HG02763 (cell line): ENCODE measurements at regions not wholly inside any gene's neighbourhood (a gene's known extent, or its start where the extent isn't known, plus 50 kb on each side); places are given as distances from the start of the nearest gene placed in this dataset.
A peak's percentile ranks its signal among the peaks of the same experiment; 100 is the strongest.

Experiments used
- ATAC-seq: cut with Tn5 transposase; IDR thresholded peaks from one replicate; pipeline ENCODE4 v1.9.1; 2021; ENCODE audit warnings: mild to moderate bottlenecking, moderate library complexity; ENCODE audit not compliant: unreplicated experiment

GRCh38 chr12:131607658-131608447, 103.0 kb upstream of the SFSWAP start:
- peak; percentile 77 for ATAC-seq

GRCh38 chr12:131608740-131609690, 101.9 kb upstream of the SFSWAP start:
- no peak for ATAC-seq

GRCh38 chr12:131609762-131610161, 101.1 kb upstream of the SFSWAP start:
- no peak for ATAC-seq

- ATAC-seq: no peak
These were observed 100.7 kb upstream of the SFSWAP start for GRCh38 chr12:131610181-131610580.

GRCh38 chr12:131610891-131611290, 100.0 kb upstream of the SFSWAP start:
- no peak for ATAC-seq

GRCh38 chr12:131611416-131612091, 99.3 kb upstream of the SFSWAP start:
- ATAC-seq: no peak

- no peak for ATAC-seq
These were observed 98.7 kb upstream of the SFSWAP start for GRCh38 chr12:131612092-131612755.

- no peak for ATAC-seq
These were observed 97.7 kb upstream of the SFSWAP start for GRCh38 chr12:131613186-131613585.

- ATAC-seq: no peak
These were observed 97.2 kb upstream of the SFSWAP start for GRCh38 chr12:131613678-131614077.

- ATAC-seq: no peak
These were observed 95.4 kb upstream of the SFSWAP start for GRCh38 chr12:131615326-131616042.

GRCh38 chr12:131616043-131616700, 94.7 kb upstream of the SFSWAP start:
- ATAC-seq: no peak

GRCh38 chr12:131616738-131617137, 94.2 kb upstream of the SFSWAP start:
- ATAC-seq: no peak

GRCh38 chr12:131617179-131617578, 93.7 kb upstream of the SFSWAP start:
- ATAC-seq: no peak

GRCh38 chr12:131617596-131618302, 93.1 kb upstream of the SFSWAP start:
- no peak for ATAC-seq

GRCh38 chr12:131618303-131618658, 92.6 kb upstream of the SFSWAP start:
- no peak for ATAC-seq

- no peak for ATAC-seq
These were observed 92.2 kb upstream of the SFSWAP start for GRCh38 chr12:131618701-131619100.

- ATAC-seq: no peak
These were observed 91.7 kb upstream of the SFSWAP start for GRCh38 chr12:131619106-131619642.

- ATAC-seq: no peak
These were observed 91.0 kb upstream of the SFSWAP start for GRCh38 chr12:131619736-131620506.
